CD4-positive, alpha-beta T cell treated with Interleukin-1 beta for 1 hour (primary cell): ENCODE measurements at regions not wholly inside any gene's neighbourhood (a gene's known extent, or its start where the extent isn't known, plus 50 kb on each side); places are given as distances from the start of the nearest gene placed in this dataset.
"Not testable (repeated sequence)": the region's sequence is repeated elsewhere in the genome, so short reads cannot be mapped to it uniquely, and the experiment has no call there.

ENCODE experiments used
- DNase-seq, 2 donors: peaks; one replicate each; pipeline ENCODE4 v3.0.0-alpha.2; 2020 to 2022

DNA sequence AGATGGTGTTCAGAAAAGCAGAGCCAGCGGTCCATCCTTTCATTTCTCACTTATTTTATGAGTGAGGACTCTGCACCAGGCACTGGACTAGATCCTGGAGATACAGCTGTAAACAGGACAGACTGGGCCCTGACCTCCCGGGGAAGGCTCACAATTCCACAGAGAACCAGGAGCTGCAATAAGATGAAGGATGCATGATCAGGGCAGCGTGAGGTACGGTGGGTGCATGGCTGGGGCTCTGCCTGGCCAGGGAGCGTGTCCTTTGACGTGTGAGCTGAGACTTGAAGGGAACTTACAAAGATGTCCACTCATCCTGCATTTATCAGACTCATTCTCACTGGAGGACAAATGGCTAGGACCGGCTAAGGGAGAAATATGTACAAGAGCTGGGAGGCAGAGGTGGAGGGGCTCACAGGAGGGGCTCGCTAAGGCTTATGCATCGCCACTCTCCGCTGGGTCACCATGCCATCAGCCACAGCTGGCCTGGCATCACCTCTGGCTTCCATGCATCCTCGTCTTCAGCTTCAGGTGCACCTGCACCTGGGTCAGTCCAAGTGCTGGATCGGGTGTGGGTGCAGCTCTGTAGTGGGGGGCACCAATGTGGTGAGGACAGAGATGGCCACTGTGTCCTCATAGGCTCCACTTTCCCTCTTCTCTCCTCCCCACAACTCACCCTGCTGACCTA, 213.9 kb downstream of the TOMM20 start:
- DNase-seq = no peak

DNA sequence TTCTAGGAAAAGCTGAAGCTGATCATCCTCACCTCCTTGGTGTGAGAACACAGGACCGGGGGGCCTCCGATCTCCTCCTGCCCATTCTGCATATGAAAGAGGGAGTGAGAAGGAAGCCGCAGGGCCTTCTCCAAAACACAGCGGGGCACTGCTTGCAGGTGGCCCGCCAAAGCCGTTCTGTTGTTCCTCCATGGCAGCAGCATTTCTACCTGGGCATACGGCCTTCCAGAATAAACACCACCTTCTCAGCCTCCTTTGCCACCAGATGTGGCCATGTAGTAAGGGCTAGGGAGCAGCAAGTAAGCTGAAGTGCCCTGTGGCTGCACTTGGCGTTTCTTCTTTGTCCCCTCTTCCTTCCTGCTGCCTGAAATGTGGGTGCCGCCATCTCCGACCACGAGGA, 214.9 kb downstream of the TOMM20 start:
- DNase-seq = no peak

DNA sequence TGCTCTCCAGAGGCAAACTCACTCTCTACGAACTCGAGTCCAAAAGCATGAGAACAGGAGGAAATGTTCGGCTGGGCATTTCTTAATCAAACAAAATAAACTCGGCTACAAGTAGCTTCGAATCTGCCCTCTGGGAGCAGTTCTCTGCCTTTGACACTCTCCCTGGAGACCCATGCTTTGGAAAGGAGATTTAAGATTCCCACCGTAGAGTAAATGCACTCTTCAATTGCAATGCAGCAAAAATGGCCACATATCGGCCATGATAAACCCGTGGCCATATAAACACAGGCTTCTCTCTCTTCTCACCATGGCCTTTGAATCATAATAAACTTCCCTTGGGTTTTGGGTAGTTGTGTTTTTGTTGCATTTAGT, 215.4 kb downstream of the TOMM20 start:
- DNase-seq = no peak

DNA sequence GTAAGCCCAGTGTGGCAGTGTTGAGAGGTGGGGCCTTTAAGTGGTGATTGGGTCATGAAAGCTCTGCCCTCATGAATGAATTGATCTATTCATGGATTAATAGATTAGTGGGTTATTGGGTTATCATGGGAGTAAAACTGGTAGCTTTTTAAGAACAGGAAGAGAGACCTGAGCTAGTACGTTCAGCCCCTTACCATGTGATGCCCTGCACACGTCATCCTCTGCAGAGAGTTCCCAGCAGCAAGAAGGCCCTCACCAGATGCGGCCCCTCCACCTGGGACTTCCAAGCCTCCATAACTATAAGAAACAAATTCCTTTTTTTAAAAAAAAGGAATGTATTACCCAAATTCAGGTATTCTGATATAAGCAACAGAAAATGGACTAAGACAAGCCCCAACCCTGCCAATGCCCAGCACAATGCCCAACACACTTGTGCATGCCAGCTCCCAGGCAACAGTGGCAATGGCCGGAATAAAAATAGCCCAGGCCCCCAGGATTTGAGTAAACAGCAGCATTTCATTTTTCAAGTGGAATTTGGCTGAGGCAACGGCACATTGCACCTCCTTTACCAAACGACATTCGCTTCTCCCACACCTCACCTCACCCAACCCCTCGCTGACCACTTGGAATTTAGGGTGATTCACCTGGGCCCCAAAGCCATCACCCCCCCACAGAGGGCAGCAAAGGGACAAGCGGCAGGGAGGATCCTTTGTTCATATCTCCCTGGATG, 215.9 kb downstream of the TOMM20 start:
- peak in 1 of 2 donors; percentile 13 for DNase-seq

DNA sequence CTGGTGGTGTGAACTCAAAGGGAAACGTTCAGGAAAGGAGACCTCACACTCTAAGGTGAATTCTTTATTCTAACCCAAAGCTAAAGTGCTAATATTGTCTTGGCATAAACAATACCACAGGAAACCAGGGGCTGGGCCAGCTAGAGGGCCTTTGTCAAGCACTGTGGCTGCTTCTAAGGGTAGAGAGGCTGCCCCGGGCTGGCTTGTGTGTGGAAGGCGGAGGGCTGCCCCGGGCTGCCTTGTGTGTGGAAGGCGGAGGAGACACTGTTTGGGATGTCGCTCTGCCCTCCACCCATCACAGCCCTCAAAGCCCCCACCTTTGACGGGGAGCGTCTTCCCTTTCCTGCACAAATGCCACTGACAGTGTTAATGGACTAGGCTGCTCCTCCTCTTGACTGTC, 216.8 kb downstream of the TOMM20 start:
- peak; percentile 44 to 59 for DNase-seq

DNA sequence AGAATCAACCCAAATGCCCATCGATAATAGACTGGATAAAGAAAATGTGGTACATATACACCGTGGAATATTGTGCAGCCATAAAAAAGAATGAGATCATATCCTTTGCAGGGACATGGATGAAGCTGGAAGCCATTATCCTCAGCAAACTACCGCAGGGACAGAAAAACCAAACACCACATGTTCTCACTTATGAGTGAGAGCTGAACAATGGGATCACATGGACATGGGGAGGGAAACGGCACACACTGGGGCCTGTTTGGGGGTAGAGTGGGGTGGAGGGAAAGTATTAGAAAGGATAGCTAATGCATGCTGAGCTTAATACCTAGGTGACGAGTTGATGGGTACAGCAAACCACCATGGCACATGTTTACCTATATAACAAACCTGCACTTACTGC, 217.5 kb downstream of the TOMM20 start:
- not testable (repeated sequence) for DNase-seq

DNA sequence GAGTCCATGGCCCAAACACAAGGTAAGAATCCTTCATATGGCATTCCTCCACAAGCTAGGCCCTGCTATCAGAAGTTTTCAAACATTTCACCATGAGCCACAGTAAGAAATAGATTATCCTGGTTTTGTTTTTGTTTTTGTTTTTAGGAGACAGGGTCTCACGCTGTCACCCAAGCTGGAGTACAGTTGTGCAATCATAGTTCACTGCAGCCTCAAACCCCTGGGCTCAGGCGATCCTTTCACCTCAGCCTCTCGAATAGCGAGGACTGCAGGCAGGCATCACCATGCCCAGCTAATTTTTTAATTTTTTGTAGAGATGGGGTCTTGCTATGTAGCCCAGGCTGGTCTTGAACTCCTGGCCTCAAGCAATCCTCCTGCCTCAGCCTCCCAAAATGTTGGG, 218.8 kb downstream of the TOMM20 start:
- DNase-seq = no peak

DNA sequence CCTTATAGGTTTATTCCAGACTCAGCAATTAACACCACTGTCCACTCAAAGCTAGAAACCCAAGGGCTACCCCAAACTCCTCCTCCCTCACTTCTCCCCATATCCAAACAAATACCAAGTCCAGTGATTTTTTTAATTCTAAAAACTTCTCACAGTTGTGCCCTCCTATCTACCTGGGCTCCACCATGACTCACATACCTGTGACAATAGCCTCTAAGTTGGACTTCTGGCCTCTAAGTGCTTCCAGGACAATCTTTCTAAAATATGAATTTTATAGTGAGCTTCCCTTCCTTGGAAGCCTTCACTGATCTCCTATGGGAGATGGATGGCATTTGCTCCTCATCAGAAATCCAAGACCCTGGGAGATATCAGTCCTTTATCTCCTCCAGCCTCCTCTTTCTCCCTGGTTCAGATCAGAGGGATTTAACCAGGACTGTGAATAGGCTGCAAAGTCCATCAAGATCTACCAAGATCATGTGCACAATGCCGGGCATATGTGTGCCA, 219.3 kb downstream of the TOMM20 start:
- DNase-seq = no peak

DNA sequence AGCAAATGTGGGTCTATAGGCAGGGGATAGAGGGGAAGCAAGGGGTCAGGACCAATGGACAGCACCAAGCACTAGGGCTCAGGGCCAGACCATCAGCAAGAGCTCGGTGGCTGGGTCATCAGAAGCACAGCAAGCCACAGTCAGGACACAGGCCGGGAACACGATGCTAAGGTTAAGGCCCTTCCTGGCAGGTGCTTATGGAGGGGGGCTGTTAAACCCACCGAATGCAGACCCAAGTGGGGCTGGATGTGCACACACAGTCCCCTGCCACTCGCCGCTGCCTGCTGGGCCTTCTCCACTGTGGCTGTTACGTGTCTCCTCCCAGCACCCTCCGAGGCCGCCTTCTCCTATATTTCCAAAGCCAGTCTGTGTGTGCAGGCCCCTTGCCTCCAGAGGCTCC, 220.1 kb downstream of the TOMM20 start:
- DNase-seq = no peak

DNA sequence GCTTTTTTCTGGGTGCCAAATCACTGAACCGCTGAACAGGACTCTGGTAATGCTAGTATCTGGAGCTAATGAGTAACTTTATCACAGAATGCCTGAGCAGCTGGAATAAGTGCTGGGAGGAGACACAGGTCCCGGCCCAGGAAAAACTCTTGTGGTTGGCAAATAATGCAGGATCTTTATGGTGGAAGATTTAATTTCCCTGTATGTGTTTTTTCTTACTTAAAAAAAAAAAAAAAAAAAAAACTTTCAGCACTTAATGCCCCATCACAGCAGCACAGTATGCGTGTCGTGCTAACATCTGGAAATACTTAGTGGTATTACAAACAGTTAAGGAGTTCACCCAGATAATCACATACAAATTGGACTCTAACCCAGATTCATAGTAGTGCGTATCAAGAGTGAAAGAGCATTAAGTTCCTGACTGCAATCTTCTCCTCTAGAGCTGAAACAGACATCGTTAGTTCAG, 220.7 kb downstream of the TOMM20 start:
- DNase-seq = no peak

DNA sequence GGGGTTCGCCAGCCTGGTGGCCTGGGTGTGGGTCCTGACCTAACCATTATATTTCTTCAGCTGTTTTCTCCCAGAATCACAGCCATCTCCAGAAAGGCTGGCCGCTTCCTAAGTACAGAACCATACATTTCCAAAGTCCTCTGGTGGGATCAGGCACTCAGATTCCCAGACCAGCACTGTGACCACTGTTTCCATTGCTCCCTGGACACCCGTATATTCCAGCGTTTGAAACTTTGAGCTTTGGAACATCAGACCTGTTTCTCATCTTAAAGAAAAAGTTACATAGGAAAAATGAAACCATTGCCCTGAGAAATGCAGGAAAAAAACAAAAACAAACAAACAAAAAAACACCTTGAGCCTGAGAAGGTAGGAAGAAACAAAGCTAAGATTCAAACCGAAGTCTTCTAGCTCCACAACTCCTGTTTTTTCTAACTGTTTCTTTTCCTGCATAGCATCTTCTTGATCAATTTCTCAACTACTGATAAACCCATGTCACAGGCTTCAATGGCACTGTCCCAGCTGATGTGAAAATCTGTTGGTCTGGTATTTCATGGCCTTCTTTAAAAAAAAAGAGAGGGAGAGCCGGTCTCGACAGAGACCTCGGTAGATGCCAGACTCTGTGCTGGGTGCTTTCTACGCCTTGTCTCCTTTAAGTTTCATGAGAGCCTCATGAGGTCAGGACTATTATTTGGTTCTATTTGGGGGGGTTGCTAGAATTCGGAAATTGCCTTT, 221.3 kb downstream of the TOMM20 start:
- DNase-seq = no peak

DNA sequence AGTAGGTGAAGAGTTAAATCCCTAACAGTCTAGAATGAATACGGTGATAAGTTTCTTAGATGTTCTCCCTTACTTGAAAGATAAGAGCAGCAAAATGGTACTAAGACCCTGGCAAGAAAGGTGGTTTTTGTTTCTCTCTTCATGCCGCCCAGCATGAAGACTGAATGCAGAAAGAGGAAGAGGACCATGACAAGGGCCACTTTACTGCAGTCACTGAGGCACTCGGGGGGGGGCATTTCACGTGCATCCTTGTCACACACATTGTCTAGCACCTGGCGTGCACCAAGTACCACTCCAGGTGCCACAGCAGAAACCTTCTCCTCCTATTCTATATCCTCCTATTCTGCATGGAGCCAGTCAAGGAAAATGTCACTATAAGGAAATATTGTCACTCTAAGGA, 222.0 kb downstream of the TOMM20 start:
- DNase-seq = no peak

DNA sequence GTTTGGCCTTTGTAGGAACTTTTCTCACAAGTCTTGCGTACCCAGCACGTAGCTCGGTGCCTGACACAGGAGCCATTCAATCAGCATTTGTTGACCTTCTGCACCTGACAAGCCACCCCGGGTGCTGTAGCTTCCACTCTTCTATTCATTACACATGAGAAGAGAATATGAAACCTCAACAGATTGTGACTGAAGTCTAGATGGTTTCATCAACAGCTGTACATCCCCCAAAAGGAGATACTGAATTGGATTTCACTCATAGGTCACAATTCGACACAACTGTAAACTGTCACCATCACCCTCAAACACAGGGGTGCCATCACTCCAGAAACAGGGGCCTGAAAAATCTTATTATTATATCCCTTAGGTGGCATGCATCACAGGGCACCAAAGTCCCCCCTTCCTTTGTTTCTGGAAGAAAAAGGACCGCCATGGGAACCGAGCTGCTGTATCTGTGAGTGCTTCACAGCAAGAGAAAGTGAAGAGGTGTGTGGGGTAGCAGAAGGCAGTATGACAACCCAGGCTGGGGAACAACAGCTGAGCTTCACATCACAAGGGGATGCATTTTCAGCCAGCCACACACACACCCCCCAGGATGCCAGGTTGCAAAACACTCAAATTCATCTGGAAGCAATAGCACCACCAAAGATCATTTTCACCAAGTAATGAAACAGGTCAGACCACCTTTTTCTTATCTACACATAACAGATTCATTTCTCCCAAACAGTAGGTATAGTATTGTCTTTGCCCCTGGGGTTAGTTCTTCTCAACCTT, 225.7 kb downstream of the TOMM20 start:
- DNase-seq = no peak

DNA sequence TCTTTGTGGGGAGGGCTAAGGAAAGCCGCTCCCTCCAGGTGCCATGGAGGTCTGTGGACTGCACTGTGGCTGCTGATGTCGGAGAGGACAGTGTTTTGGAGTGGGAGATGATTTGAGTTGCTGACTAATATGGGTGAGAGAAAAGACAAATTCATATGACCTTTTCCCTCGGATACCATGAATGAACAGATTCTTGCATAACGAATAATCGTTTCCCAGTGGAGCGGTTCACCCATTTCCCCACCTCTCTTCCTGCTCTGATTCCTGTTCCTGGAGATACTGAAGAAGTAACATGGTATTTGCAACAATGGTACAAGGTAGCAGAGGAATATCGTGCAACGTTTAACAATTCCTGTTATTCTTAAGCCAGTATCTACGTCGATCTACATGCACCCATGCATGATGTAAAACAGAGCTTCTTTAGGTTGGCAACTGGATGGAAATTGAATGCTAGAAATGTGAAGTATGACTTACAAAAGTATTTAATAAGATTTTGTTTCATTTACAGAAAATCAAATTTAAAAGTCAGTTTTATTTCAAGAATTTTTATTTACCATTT, 227.1 kb downstream of the TOMM20 start:
- DNase-seq = no peak

DNA sequence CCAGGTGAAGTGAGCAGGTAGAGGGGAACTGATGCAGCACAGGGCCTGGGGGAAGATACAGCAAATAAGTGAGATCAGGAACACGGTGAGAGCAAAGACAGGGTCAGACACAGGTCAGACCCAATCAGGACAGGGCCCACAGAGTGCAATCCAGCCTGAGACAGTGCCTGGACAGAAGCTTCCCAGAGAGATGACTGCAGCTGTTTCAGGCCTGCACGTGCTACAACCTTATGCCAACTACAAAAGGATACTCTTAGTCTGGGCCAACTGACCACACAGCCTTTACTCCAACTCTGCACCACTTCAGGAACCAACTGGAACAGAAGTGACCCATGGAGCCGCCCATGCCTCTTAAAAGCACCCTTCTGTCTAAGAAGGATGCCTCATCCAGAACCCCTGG, 228.0 kb downstream of the TOMM20 start:
- DNase-seq = no peak

DNA sequence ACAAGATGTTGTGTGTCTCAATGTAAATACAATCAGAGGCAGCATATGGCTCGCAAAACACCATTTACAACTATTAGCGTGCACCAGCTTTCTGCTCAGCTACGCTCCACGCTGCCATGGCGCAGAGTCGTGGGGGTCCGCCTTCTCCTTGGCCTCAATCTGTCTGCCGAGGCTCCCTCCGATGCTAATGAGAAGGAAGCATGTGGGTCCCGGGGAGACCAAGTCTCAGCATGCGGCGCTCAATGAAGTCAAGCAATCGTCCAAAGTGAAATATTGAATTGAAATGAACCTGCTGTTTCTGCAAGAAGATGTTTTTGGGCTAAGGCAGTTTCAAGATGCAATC, 228.9 kb downstream of the TOMM20 start:
- DNase-seq = no peak

DNA sequence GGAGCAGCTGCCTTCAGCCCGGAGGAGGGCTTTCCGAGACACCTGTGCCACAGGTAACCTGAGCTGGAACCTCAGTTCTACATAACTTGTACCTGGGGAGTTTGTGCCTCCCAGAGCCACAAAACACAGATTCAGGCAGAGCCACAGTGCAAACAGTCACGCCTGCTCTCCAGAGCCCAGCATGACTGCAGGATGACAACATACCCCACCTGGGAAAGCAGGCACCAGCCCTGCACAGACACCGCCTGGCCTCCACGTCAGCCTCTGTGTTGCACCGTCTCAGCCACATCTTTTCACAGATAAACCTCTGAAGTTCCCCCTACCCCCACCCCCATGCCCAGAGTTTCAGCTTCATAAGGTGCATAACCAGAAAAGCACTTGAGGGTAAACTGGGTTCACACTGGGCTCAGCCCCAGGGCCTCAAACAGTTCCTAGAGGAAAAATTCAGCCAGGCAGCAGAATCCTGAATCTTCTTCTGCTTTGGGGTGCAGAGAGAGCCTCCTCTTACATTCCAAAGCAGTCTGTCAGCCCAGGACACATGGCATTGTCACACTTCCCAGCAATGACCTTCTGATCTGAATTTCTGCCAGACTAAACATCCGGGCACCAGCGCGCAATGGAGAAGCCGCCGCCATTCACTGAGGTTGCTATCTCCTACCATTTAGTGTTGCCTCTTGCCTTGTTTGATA, 229.5 kb downstream of the TOMM20 start:
- no peak for DNase-seq

DNA sequence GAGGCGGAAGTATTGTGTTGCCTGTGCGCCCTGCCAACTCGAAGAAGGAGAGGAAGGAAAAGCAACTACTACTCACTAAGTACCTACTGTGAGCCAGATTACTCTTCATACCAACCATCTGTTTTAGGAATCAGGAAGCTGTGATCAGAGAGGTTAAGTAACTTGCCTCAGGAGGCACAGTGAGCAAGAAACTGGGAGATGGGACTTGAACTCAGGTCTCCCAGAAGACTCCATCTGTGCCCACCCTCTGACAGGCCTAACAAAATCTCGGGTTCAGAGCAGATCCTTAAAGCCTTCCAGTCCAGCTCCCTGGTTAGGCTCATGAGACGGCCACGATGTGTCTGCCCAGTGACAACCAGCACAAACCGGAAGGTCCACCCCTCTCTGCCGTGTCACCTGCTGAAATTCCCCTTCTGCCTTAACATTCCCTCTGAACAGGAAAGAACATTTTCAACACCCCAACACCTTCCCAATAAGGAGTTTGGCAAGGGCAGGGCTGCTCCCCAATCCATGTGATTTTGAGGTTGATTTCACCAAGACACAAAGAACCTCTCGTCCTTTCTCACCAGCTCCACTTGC, 230.1 kb downstream of the TOMM20 start:
- DNase-seq = no peak

DNA sequence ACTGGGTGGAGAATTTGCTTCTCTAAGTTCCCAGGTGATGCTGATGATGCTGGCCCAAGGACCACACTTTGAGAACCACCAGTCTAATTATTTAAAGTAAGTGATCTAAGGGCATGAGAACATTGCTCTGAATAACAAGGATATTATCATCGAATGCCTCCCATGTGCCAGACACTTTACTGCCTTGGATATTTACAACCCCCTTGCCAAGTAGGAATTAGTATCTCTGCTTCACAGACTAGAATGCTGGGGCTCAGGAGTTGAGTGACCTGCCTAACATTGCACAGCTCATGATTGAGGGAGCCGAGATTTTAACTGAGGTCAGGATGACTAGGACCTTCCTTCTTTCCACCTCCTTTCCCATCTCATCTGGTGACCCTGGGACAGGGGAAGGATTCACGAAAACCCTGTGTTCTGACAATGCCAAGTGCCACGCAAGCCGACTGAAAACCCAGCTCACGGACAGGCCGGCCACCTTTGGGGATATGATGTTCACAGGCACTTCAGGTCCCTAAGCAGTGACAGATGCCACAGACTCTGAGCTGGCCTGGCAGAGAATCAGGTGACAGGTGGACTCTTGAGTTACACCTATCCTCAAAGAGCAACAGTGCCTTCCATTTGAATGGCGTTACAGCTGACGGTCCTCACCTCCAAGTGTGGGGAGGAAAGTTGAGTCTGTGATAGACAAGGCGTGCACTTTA, 230.7 kb downstream of the TOMM20 start:
- no peak for DNase-seq

DNA sequence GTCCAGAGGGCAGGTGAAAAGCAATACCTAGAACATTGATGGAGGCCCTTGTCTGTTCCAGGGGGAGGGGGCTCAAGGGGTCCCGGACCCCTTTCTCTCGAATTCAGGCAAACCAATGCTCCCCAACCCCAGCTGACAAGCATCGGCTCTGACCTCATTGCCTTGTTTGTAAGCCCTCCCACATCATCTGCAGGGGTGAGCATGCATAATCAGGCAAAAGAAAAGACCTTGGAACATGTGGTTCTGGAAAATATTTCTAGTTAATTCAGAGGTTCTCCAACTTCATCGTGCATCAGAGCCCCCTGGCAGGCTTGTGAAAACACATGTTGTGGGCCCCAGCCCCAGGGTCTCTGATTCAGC, 231.3 kb downstream of the TOMM20 start:
- DNase-seq = no peak
